NCI-H526 treated with DMSO at 0.1 percent for 48 hours (cell line): ENCODE measurements at regions not wholly inside any gene's neighbourhood (a gene's known extent, or its start where the extent isn't known, plus 50 kb on each side); places are given as distances from the start of the nearest gene placed in this dataset.
"Not testable (repeated sequence)": the region's sequence is repeated elsewhere in the genome, so short reads cannot be mapped to it uniquely, and the experiment has no call there.

Experiments used
- DNase-seq: peaks from one replicate; lab custom pipeline; 2025; lab: John Stamatoyannopoulos, UW

GRCh38 chr1:98287626-98288025 is 366.8 kb upstream of the DPYD start:
- DNase-seq: no peak

- no peak for DNase-seq
Observed at GRCh38 chr1:98286656-98287055, 365.8 kb upstream of the DPYD start.

- DNase-seq: not testable (repeated sequence)
Observed at GRCh38 chr1:98285286-98285685, 364.5 kb upstream of the DPYD start.

- no peak for DNase-seq
Observed at GRCh38 chr1:98280049-98280448, 359.2 kb upstream of the DPYD start.

GRCh38 chr1:98278055-98278454 is 357.2 kb upstream of the DPYD start:
- no peak for DNase-seq

GRCh38 chr1:98277118-98277517 is 356.3 kb upstream of the DPYD start:
- no peak for DNase-seq

- DNase-seq: no peak
Observed at GRCh38 chr1:98276514-98276913, 355.7 kb upstream of the DPYD start.

GRCh38 chr1:98268316-98268715 is 347.5 kb upstream of the DPYD start:
- DNase-seq: no peak

GRCh38 chr1:98267423-98267822 is 346.6 kb upstream of the DPYD start:
- no peak for DNase-seq

GRCh38 chr1:98264727-98265126 is 343.9 kb upstream of the DPYD start:
- DNase-seq: no peak

GRCh38 chr1:98260839-98261238 is 340.0 kb upstream of the DPYD start:
- no peak for DNase-seq

- no peak for DNase-seq
Observed at GRCh38 chr1:98260412-98260811, 339.6 kb upstream of the DPYD start.

- DNase-seq: no peak
Observed at GRCh38 chr1:98256700-98257099, 335.9 kb upstream of the DPYD start.

GRCh38 chr1:98253145-98253544 is 332.3 kb upstream of the DPYD start:
- DNase-seq: no peak

- no peak for DNase-seq
Observed at GRCh38 chr1:98251497-98251896, 330.7 kb upstream of the DPYD start.

GRCh38 chr1:98232678-98233077 is 311.8 kb upstream of the DPYD start:
- no peak for DNase-seq

- DNase-seq: no peak
Observed at GRCh38 chr1:98222706-98223105, 301.9 kb upstream of the DPYD start.

GRCh38 chr1:98221923-98222322 is 301.1 kb upstream of the DPYD start:
- no peak for DNase-seq

GRCh38 chr1:98217601-98218000 is 296.8 kb upstream of the DPYD start:
- DNase-seq: no peak

- DNase-seq: no peak
Observed at GRCh38 chr1:98216304-98216703, 295.5 kb upstream of the DPYD start.

GRCh38 chr1:98211271-98211845 is 290.5 kb upstream of the DPYD start:
- no peak for DNase-seq

GRCh38 chr1:98210563-98210962 is 289.7 kb upstream of the DPYD start:
- DNase-seq: no peak

GRCh38 chr1:98210064-98210463 is 289.2 kb upstream of the DPYD start:
- no peak for DNase-seq

GRCh38 chr1:98205291-98206017 is 284.6 kb upstream of the DPYD start:
- no peak for DNase-seq
